ENCODE measurements at regions not wholly inside any gene's neighbourhood (a gene's known extent, or its start where the extent isn't known, plus 50 kb on each side); places are given as distances from the start of the nearest gene placed in this dataset.

- DNase-seq (ENCODE audit: low spot score) (no peak), ATAC-seq (no peak)
- H3K27ac Mint-ChIP-seq: no peak overlapping the region
- TF ChIP-seq MAX (CRISPR knock-in tag; IDR thresholded peaks at IDR 0.05): no peak
- TF ChIP-seq ZNF512 (CRISPR knock-in tag; IDR thresholded peaks at IDR 0.05; ENCODE audit: borderline replicate concordance): no peak
- TF ChIP-seq ZNF232 (CRISPR knock-in tag; IDR thresholded peaks at IDR 0.05): no peak
- TF ChIP-seq ZNF219 (CRISPR knock-in tag; IDR thresholded peaks at IDR 0.05; ENCODE audit: borderline replicate concordance): no peak
- TF ChIP-seq MLX (CRISPR knock-in tag; IDR thresholded peaks at IDR 0.05): no peak
- TF ChIP-seq RORB (CRISPR knock-in tag; IDR thresholded peaks at IDR 0.05): no peak
- POLR2A ChIA-PET: no interaction called here
- peaks cover 16% of the 10 kb centered on the region for H3K9me3 Mint-ChIP-seq
- H3K36me3 Mint-ChIP-seq: no peaks in the 10 kb centered on the region; the same call in 1 of the 2 replicates
- H3K4me3 Mint-ChIP-seq: no peak overlapping the region
- peaks cover 6% of the 10 kb centered on the region for H3K4me1 Mint-ChIP-seq
- H3K27me3 Mint-ChIP-seq (ENCODE audit: low read depth): no peaks in the 10 kb centered on the region
- CTCF ChIA-PET: no interaction called here
Measured at GRCh38 chr13:65342541-65343337, 1887.4 kb downstream of the PCDH9 start.

- no peak overlapping the region for H3K4me3 Mint-ChIP-seq
- no peaks in the 10 kb centered on the region for H3K9me3 Mint-ChIP-seq
- ChIA-PET POLR2A (no interaction called here), CTCF (no interaction called here)
- H3K36me3 Mint-ChIP-seq: no peaks in the 10 kb centered on the region
- TF ChIP-seq ERG (CRISPR knock-in tag; IDR thresholded peaks at IDR 0.05) (no peak), SMAD3 (CRISPR knock-in tag; IDR thresholded peaks at IDR 0.05; ENCODE audit: borderline replicate concordance) (no peak), FOXJ3 (CRISPR knock-in tag; IDR thresholded peaks at IDR 0.05; ENCODE audit: borderline replicate concordance) (no peak), ZBTB43 (CRISPR knock-in tag; IDR thresholded peaks at IDR 0.05) (no peak), ZNF423 (CRISPR knock-in tag; IDR thresholded peaks at IDR 0.05) (no peak), FOXK1 (CRISPR knock-in tag; IDR thresholded peaks at IDR 0.05) (no peak), ELF4 (CRISPR knock-in tag; IDR thresholded peaks at IDR 0.05; ENCODE audit: low read depth) (no peak), STAT6 (CRISPR knock-in tag; conservative IDR thresholded peaks at IDR 0.05; ENCODE audit: low read depth) (no peak)
- H3K27ac Mint-ChIP-seq: no peak overlapping the region
- DNase-seq (ENCODE audit: low spot score) (no peak), ATAC-seq (no peak)
- H3K4me1 Mint-ChIP-seq: no peaks in the 10 kb centered on the region
- H3K27me3 Mint-ChIP-seq (ENCODE audit: low read depth): no peaks in the 10 kb centered on the region
Measured at GRCh38 chr13:65339241-65339640, 1890.9 kb downstream of the PCDH9 start.
